SK-N-SH (cell line): ENCODE measurements at regions not wholly inside any gene's neighbourhood (a gene's known extent, or its start where the extent isn't known, plus 50 kb on each side); places are given as distances from the start of the nearest gene placed in this dataset.

Source experiments
- CTCF ChIA-PET: fragments of 300-600, 350-600 bp; formaldehyde crosslinking; extraction: SDS; loops from one replicate; lab custom pipeline; 2021; lab: Yijun Ruan, JAX
- POLR2A ChIA-PET: fragments of 350-600 bp; sonication (Branson Sonifier 250); formaldehyde crosslinking; extraction: SDS; loops from one replicate; lab custom pipeline; 2020; ENCODE audit warnings: antibody characterized with exemption, inconsistent platforms; lab: Yijun Ruan, JAX
- DNase-seq: peaks from one replicate; pipeline ENCODE4 v3.0.0; 2012
- H2AFZ ChIP-seq: fragments of 200-600 bp; sonication (generic); 2 replicates; pipeline ENCODE4 v1.8.1; 2016; ENCODE audit warnings: antibody characterized with exemption, mild to moderate bottlenecking, low read depth
- H3F3A ChIP-seq: fragments of 200-600 bp; sonication (generic); replicated peaks from 2 replicates; pipeline ENCODE3; 2016; ENCODE audit warnings: antibody characterized with exemption, mild to moderate bottlenecking; ENCODE audit not compliant: insufficient read depth
- H3K27ac ChIP-seq, 2 experiments: fragments of 200-500 bp in 1 of 2; fragments of 200-600 bp in 1 of 2; sonication (Bioruptor generic) in 1 of 2; sonication (generic), shearing (Covaris generic) in 1 of 2; 2 replicates each; pipeline versions ENCODE4 v1.5.1 to v1.6.1; 2014 to 2016; ENCODE audit warnings: low read depth in 2 of 2, inconsistent platforms in 1 of 2, low read length in 1 of 2, mild to moderate bottlenecking in 1 of 2, mixed read lengths in 1 of 2
- H3K27me3 ChIP-seq: fragments of 200-600 bp; sonication (generic), shearing (Covaris generic); 2 replicates; pipeline ENCODE4 v1.6.1; 2016; ENCODE audit warnings: mixed run types; ENCODE audit not compliant: insufficient read depth
- H3K36me3 ChIP-seq, 2 experiments: fragments of 200-500 bp in 1 of 2; fragments of 200-600 bp in 1 of 2; sonication (Bioruptor generic) in 1 of 2; sonication (generic) in 1 of 2; replicated peaks in 1 of 2; 2 replicates each; pipeline versions ENCODE3 to v1.5.1; 2014 to 2016; ENCODE audit warnings: low read length in 1 of 2, mild to moderate bottlenecking in 1 of 2; ENCODE audit not compliant: insufficient read depth in 2 of 2, control insufficient read depth in 1 of 2
- H3K4me1 ChIP-seq, 2 experiments: fragments of 200-500 bp in 1 of 2; fragments of 200-600 bp in 1 of 2; sonication (Bioruptor generic) in 1 of 2; sonication (generic), shearing (Covaris generic) in 1 of 2; 2 replicates each; pipeline versions ENCODE4 v1.5.1 to v1.6.1; 2014 to 2016; ENCODE audit warnings: low read depth in 1 of 2, low read length in 1 of 2, mixed run types in 1 of 2; ENCODE audit not compliant: insufficient read depth in 2 of 2, control insufficient read depth in 1 of 2
- H3K4me2 ChIP-seq: fragments of 200-600 bp; sonication (generic), shearing (Covaris generic); 2 replicates; pipeline ENCODE4 v1.6.1; 2017; ENCODE audit warnings: mixed run types
- H3K4me3 ChIP-seq, 2 experiments: fragments of 200-500 bp in 1 of 2; fragments of 200-600 bp in 1 of 2; sonication (Bioruptor generic) in 1 of 2; sonication (generic), shearing (Covaris generic) in 1 of 2; 2 replicates each; pipeline versions ENCODE4 v1.5.1 to v1.8.1; 2014 to 2016; ENCODE audit warnings: low read depth in 2 of 2, inconsistent platforms in 1 of 2, low read length in 1 of 2, mild to moderate bottlenecking in 1 of 2, mixed read lengths in 1 of 2, moderate library complexity in 1 of 2
- H3K79me2 ChIP-seq: fragments of 200-600 bp; sonication (generic); 2 replicates; pipeline ENCODE4 v1.8.1; 2017; ENCODE audit warnings: mild to moderate bottlenecking; ENCODE audit not compliant: insufficient read depth
- H3K9ac ChIP-seq: fragments of 200-600 bp; sonication (generic); 2 replicates; pipeline ENCODE4 v1.6.1; 2017; ENCODE audit warnings: mixed run types
- H3K9me2 ChIP-seq: fragments of 200-600 bp; sonication (generic); 2 replicates; pipeline ENCODE4 v1.6.1; 2017; ENCODE audit warnings: mixed run types
- H3K9me3 ChIP-seq: fragments of 200-600 bp; sonication (generic); 2 replicates; pipeline ENCODE4 v1.6.1; 2017; ENCODE audit warnings: mixed run types, mild to moderate bottlenecking, moderate library complexity
- H4K20me1 ChIP-seq: fragments of 200-600 bp; sonication (generic); 2 replicates; pipeline ENCODE4 v1.6.1; 2017; ENCODE audit warnings: mild to moderate bottlenecking, mixed run types; ENCODE audit not compliant: insufficient read depth
- EZH2phosphoT487 ChIP-seq: fragments of 200-600 bp; sonication (generic); IDR thresholded peaks from 2 replicates; pipeline ENCODE4 v1.6.1; 2017; ENCODE audit warnings: low read depth, mixed run types, mild to moderate bottlenecking, antibody characterized with exemption, moderate library complexity, borderline replicate concordance
- GATA2 ChIP-seq: sonication (generic); formaldehyde crosslinking; IDR thresholded peaks from 2 replicates; pipeline ENCODE4 v1.5.0; 2020; ENCODE audit warnings: mild to moderate bottlenecking, missing genetic modification reagents
- MEF2A ChIP-seq: IDR thresholded peaks from 2 replicates; pipeline ENCODE4 v1.4.0; 2012; ENCODE audit warnings: low read depth, borderline replicate concordance
- MXI1 ChIP-seq: IDR thresholded peaks from 2 replicates; pipeline ENCODE4 v1.6.1; 2012; ENCODE audit warnings: mild to moderate bottlenecking, low read depth, low read length, improper control_type of control experiment
- NFIC ChIP-seq: IDR thresholded peaks from 2 replicates; pipeline ENCODE4 v1.4.0; 2012; ENCODE audit warnings: borderline replicate concordance
- POLR2AphosphoS5 ChIP-seq: IDR thresholded peaks from 2 replicates; pipeline ENCODE4 v1.6.1; 2012; ENCODE audit warnings: low read depth, low read length
- RCOR1 ChIP-seq: fragments of 150-350 bp; IDR thresholded peaks from 2 replicates; pipeline ENCODE4 v1.6.1; 2017; ENCODE audit warnings: antibody characterized with exemption, low read length
- SMC3 ChIP-seq: IDR thresholded peaks from 2 replicates; pipeline ENCODE4 v1.6.1; 2012; ENCODE audit warnings: low read depth, low read length, improper control_type of control experiment
- YY1 ChIP-seq: IDR thresholded peaks from 2 replicates; pipeline ENCODE4 v1.4.0; 2012; ENCODE audit warnings: low read depth, mild to moderate bottlenecking
- WGBS: methylation state at CpG from one replicate; pipeline ENCODE4 v1.1.6; 2017; ENCODE audit warnings: low lambda C conversion rate; 5-methylcytosine and 5-hydroxymethylcytosine counted together
- TF ChIP-seq, protein P1 (sequence below): IDR thresholded peaks from 2 replicates; pipeline ENCODE4 v1.4.0; 2012; ENCODE audit warnings: low read depth, borderline replicate concordance
- TF ChIP-seq, protein P2 (sequence below): fragments of 150-350 bp; IDR thresholded peaks from 2 replicates; pipeline ENCODE4 v1.6.1; 2017; ENCODE audit warnings: antibody characterized with exemption, low read length, low read depth, borderline replicate concordance
- TF ChIP-seq, protein P3 (sequence below): fragments of 200-600 bp; sonication (generic); IDR thresholded peaks from 2 replicates; pipeline ENCODE4 v1.6.1; 2017; ENCODE audit warnings: antibody characterized with exemption, mild to moderate bottlenecking, moderate library complexity

DNA sequence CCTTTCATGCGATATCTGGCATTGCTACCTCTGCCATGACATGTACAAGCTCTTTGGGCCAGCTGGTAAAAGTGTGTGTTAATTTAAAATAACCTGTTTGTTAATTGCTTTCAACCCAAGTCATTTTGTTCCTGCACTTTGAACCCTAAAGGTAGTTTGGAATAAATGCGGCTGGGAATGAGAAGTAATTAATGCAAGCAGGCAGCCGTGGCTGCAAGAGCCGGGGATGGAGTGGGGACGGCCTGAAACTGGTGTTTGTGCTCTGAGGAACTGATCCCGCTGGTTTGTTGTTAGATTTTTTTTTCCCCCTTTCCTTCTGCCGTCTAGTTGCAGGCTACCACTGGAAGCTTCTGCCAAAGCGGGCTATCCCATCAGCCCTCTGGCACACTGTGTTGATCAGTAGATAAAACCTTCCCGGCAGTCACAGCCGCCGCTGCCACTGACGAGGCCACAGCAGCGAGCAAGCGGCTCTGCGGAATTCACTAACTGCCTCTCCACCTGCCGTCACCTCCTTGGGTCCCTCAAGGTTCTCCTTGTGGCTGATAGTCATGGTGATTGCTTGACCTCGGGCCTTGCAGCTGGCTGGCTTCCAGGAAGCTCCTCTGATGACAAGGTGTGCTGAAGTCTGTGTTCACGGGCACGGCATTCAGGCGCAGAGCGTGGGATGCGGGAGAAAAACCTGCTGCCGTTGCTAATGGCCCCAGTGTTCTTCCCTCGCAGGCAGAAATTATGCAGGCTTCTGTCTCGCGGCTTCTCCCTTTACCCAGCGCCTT lies 315.9 kb downstream of the TFAP2A start:
- H3K79me2 ChIP-seq, result no peaks in the 10 kb centered on the region
- no peak for TF ChIP-seq NFIC
- TF ChIP-seq, protein P1, sequence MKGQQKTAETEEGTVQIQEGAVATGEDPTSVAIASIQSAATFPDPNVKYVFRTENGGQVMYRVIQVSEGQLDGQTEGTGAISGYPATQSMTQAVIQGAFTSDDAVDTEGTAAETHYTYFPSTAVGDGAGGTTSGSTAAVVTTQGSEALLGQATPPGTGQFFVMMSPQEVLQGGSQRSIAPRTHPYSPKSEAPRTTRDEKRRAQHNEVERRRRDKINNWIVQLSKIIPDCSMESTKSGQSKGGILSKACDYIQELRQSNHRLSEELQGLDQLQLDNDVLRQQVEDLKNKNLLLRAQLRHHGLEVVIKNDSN, result no peak
- TF ChIP-seq, protein P2, sequence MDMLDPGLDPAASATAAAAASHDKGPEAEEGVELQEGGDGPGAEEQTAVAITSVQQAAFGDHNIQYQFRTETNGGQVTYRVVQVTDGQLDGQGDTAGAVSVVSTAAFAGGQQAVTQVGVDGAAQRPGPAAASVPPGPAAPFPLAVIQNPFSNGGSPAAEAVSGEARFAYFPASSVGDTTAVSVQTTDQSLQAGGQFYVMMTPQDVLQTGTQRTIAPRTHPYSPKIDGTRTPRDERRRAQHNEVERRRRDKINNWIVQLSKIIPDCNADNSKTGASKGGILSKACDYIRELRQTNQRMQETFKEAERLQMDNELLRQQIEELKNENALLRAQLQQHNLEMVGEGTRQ, result no peak
- no peak for TF ChIP-seq EZH2phosphoT487
- no peak for TF ChIP-seq RCOR1
- TF ChIP-seq SMC3, result no peak
- TF ChIP-seq MXI1, result 0 out of 2 replicates have a peak, but pooled peaks have one; percentile 12
- TF ChIP-seq MEF2A, result no peak
- TF ChIP-seq, protein P3, sequence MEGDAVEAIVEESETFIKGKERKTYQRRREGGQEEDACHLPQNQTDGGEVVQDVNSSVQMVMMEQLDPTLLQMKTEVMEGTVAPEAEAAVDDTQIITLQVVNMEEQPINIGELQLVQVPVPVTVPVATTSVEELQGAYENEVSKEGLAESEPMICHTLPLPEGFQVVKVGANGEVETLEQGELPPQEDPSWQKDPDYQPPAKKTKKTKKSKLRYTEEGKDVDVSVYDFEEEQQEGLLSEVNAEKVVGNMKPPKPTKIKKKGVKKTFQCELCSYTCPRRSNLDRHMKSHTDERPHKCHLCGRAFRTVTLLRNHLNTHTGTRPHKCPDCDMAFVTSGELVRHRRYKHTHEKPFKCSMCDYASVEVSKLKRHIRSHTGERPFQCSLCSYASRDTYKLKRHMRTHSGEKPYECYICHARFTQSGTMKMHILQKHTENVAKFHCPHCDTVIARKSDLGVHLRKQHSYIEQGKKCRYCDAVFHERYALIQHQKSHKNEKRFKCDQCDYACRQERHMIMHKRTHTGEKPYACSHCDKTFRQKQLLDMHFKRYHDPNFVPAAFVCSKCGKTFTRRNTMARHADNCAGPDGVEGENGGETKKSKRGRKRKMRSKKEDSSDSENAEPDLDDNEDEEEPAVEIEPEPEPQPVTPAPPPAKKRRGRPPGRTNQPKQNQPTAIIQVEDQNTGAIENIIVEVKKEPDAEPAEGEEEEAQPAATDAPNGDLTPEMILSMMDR, result no peak
- peak; percentile 85 for TF ChIP-seq GATA2 (CRISPR knock-in tag)
- TF ChIP-seq, all 33 proteins: peak for 2
- H3K27me3 ChIP-seq, result peaks cover 6% of the 10 kb centered on the region; the same call in 1 of the 2 replicates
- no peak overlapping the region for H3K9ac ChIP-seq
- no peaks in the 10 kb centered on the region for H3F3A ChIP-seq
- DNase-seq, result peak; percentile 56
- H3K4me2 ChIP-seq, result peak overlapping the region; percentile 73
- POLR2A ChIA-PET, result no interaction called here
- peak overlapping the region; percentile 29 to 56; a peak in 3 of 4 replicates for H3K4me3 ChIP-seq
- H4K20me1 ChIP-seq, result no peaks in the 10 kb centered on the region
- 9% methylated on average over 25 of the region's 27 CpGs for WGBS
- no peak overlapping the region for H3K27ac ChIP-seq
- H2AFZ ChIP-seq, result peak overlapping the region; percentile 52; the same call in 1 of the 2 replicates
- CTCF ChIA-PET, result no interaction called here
- H3K36me3 ChIP-seq, result no peaks in the 10 kb centered on the region
- no peaks in the 10 kb centered on the region for H3K9me2 ChIP-seq
- H3K9me3 ChIP-seq, result no peaks in the 10 kb centered on the region
- H3K4me1 ChIP-seq, result peaks cover 0 to 10% of the 10 kb centered on the region in 2 experiments; a peak in 1 of 4 replicates

DNA sequence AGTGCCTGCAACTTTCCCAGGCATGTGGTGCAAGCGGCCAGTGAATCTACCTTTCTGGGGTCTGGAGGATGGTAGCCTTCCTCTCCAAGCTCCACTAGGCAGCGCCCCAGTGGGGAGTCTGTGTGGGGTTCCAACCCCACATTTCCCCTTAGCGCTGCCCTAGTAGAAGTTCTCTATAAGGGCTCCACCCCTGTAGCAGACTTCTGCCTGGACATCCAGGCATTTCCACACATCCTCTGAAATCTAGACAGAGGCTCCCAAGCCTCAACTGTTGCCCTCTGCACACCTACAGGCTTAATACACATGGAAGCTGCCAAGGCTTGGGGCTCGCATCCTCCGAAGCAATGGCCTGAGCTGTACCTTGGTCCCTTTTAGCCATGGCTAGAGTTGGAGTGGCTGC lies 321.6 kb downstream of the TFAP2A start:
- no peaks in the 10 kb centered on the region for H3K4me1 ChIP-seq
- H3K4me2 ChIP-seq, result no peak overlapping the region
- no peak overlapping the region for H3K4me3 ChIP-seq
- no peak overlapping the region for H3K9ac ChIP-seq
- no peaks in the 10 kb centered on the region for H3K79me2 ChIP-seq
- POLR2A ChIA-PET, result no interaction called here
- CTCF ChIA-PET, result no interaction called here
- WGBS, result 17% methylated on average over 4 of the region's 5 CpGs
- H3K27me3 ChIP-seq, result peaks cover 2% of the 10 kb centered on the region; the same call in 1 of the 2 replicates
- no peak for TF ChIP-seq POLR2AphosphoS5
- TF ChIP-seq YY1, result no peak
- DNase-seq, result no peak
- no peaks in the 10 kb centered on the region for H3K9me2 ChIP-seq
- no peak overlapping the region for H2AFZ ChIP-seq
- no peaks in the 10 kb centered on the region for H4K20me1 ChIP-seq
- no peaks in the 10 kb centered on the region for H3K36me3 ChIP-seq
- H3K27ac ChIP-seq, result no peak overlapping the region
- H3F3A ChIP-seq, result no peaks in the 10 kb centered on the region
- H3K9me3 ChIP-seq, result no peaks in the 10 kb centered on the region
